ENCODE measurements at regions not wholly inside any gene's neighbourhood (a gene's known extent, or its start where the extent isn't known, plus 50 kb on each side); places are given as distances from the start of the nearest gene placed in this dataset.

GRCh38 chr2:207403141-207403540, 126.6 kb upstream of the CREB1 start (continued):
- no peak for TF ChIP-seq NKRF (conservative IDR thresholded peaks at IDR 0.05)
- no peak for TF ChIP-seq SIX5 (IDR thresholded peaks at IDR 0.05; ENCODE audit: low read depth, low read length, severe bottlenecking)
- TF ChIP-seq ELK1 (IDR thresholded peaks at IDR 0.05; ENCODE audit: low read depth, low read length) = no peak
- TF ChIP-seq USF2 (IDR thresholded peaks at IDR 0.05; ENCODE audit: borderline replicate concordance, low read depth, low read length) = no peak
- no peak for TF ChIP-seq CUX1 (IDR thresholded peaks at IDR 0.05; ENCODE audit: insufficient replicate concordance, low read depth, low read length)
- TF ChIP-seq MTA2 (IDR thresholded peaks at IDR 0.05; ENCODE audit: low read depth) = no peak

Data from GM12878 (cell line).